CD8-positive, alpha-beta memory T cell (primary cell): ENCODE measurements at regions not wholly inside any gene's neighbourhood (a gene's known extent, or its start where the extent isn't known, plus 50 kb on each side); places are given as distances from the start of the nearest gene placed in this dataset.
A peak's percentile ranks its signal among the peaks of the same experiment; 100 is the strongest.

Experiments used
- CTCF ChIA-PET: fragments of 350-600 bp; sonication (Branson Sonifier 250); formaldehyde crosslinking; loops from one replicate; lab custom pipeline; 2021; ENCODE audit warnings: antibody characterized with exemption; lab: Charles Lee
- POLR2A ChIA-PET: fragments of 350-600 bp; sonication (Branson Sonifier 250); formaldehyde crosslinking; loops from one replicate; lab custom pipeline; 2021; ENCODE audit warnings: antibody characterized with exemption; lab: Charles Lee
- DNase-seq, 5 donors: peaks; one replicate each; pipeline versions ENCODE4 v3.0.0 to v3.0.0-alpha.2; 2020 to 2022; ENCODE audit warnings: mixed read lengths in 1 of 5
- H3K27ac ChIP-seq: one replicate; pipeline ENCODE4 v1.7.0; 2013; ENCODE audit warnings: low read depth, mild to moderate bottlenecking, low read length, moderate library complexity
- H3K27me3 ChIP-seq: 2 replicates; pipeline ENCODE4 v1.7.0; 2013; ENCODE audit warnings: low read length, mild to moderate bottlenecking; ENCODE audit not compliant: insufficient read depth, poor library complexity, severe bottlenecking
- H3K36me3 ChIP-seq: 2 replicates; pipeline ENCODE4 v1.7.0; 2013; ENCODE audit warnings: mild to moderate bottlenecking, low read length, moderate library complexity; ENCODE audit not compliant: insufficient read depth
- H3K4me1 ChIP-seq: 2 replicates; pipeline ENCODE4 v1.7.0; 2013; ENCODE audit warnings: mild to moderate bottlenecking, low read length, moderate library complexity; ENCODE audit not compliant: insufficient read depth
- H3K4me3 ChIP-seq: 2 replicates; pipeline ENCODE4 v1.7.0; 2013; ENCODE audit warnings: mild to moderate bottlenecking, low read length
- H3K9me3 ChIP-seq: 2 replicates; pipeline ENCODE4 v1.7.0; 2013; ENCODE audit warnings: mild to moderate bottlenecking, low read length
- H3K27ac Mint-ChIP-seq, 8 donors: one replicate each; pipeline ENCODE4 v1.8.0; 2020 to 2021; ENCODE audit warnings: mixed read lengths in 8 of 8, mild to moderate bottlenecking in 6 of 8, inconsistent platforms in 3 of 8, moderate library complexity in 3 of 8
- H3K27me3 Mint-ChIP-seq, 2 donors: one replicate each; pipeline ENCODE4 v1.8.0; 2020 to 2021; ENCODE audit warnings: mixed read lengths in 2 of 2, mild to moderate bottlenecking in 1 of 2, moderate library complexity in 1 of 2
- H3K36me3 Mint-ChIP-seq, 3 donors: one replicate each; pipeline ENCODE4 v1.8.0; 2020 to 2021; ENCODE audit warnings: mixed read lengths in 3 of 3, inconsistent platforms in 1 of 3, mild to moderate bottlenecking in 1 of 3
- H3K4me1 Mint-ChIP-seq, 3 donors: one replicate each; pipeline ENCODE4 v1.8.0; 2020 to 2021; ENCODE audit warnings: mixed read lengths in 3 of 3, inconsistent platforms in 1 of 3, mild to moderate bottlenecking in 1 of 3
- H3K4me3 Mint-ChIP-seq, 7 donors: one replicate each; pipeline ENCODE4 v1.8.0; 2020 to 2021; ENCODE audit warnings: mixed read lengths in 7 of 7, mild to moderate bottlenecking in 6 of 7, moderate library complexity in 4 of 7, inconsistent platforms in 2 of 7
- H3K9me3 Mint-ChIP-seq, 5 donors: one replicate each; pipeline ENCODE4 v1.8.0; 2020 to 2022; ENCODE audit warnings: mixed read lengths in 5 of 5, mild to moderate bottlenecking in 3 of 5, moderate library complexity in 2 of 5, inconsistent platforms in 1 of 5

DNA sequence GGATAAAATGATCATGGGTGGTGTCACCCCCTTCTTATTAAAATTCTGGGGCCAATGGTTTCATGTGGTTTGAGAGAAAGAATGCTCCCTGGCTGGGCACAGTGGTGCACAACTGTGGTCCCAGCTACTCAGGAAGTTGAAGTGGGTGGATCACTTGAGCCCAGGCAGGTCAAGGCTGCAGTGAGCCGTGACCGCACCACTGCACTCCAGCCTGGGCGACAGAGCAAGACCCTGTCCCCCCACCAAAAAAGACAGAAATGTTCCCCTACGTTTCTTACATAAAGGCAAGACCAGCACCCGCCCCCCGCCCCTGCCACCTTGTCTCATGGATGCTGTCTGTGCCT, 53.0 kb upstream of the ID2 start:
- Histone ChIP-seq H3K27me3 (no peaks in the 10 kb centered on the region), H3K9me3 (no peaks in the 10 kb centered on the region), H3K36me3 (no peaks in the 10 kb centered on the region), H3K27ac (no peak overlapping the region), H3K4me3 (no peak overlapping the region), H3K4me1 (no peaks in the 10 kb centered on the region)
- Mint-ChIP-seq H3K27me3 (peaks cover 0 to 6% of the 10 kb centered on the region in 2 donors), H3K4me3 (no peak overlapping the region), H3K4me1 (peaks cover 3 to 9% (median 6%) of the 10 kb centered on the region in 3 donors), H3K27ac (peak overlapping the region in 2 of 8 donors; percentile 42 to 82), H3K36me3 (no peaks in the 10 kb centered on the region), H3K9me3 (no peaks in the 10 kb centered on the region)
- CTCF ChIA-PET = no interaction called here
- POLR2A ChIA-PET = no interaction called here
- DNase-seq = no peak

DNA sequence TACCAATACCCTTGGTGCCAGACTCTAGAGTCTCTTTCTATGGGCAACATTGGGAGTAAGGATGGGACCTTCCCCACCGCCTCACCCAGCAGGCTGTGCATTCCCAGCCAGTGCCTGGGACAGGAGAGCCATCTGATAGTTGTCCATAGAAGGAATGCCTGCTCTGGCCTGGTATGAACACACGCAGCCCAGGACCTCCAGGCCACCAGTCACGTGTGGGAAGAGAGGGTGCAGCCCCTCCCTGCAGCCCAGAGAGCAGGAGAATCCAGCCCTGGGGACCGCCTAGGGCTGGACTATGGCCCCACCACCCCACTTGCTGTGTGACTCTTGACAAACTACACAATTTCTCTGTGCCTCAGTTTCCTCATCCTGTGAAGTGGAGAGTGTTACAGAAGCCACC, 52.5 kb upstream of the ID2 start:
- H3K27me3 Mint-ChIP-seq = peaks cover 0 to 8% of the 10 kb centered on the region in 2 donors
- ChIA-PET CTCF (no interaction called here), POLR2A (no interaction called here)
- H3K27me3 ChIP-seq = no peaks in the 10 kb centered on the region
- no peak overlapping the region for H3K4me3 Mint-ChIP-seq
- H3K27ac ChIP-seq = no peak overlapping the region
- no peak overlapping the region for H3K4me3 ChIP-seq
- peaks cover 3 to 9% (median 6%) of the 10 kb centered on the region in 3 donors for H3K4me1 Mint-ChIP-seq
- H3K36me3 Mint-ChIP-seq = no peaks in the 10 kb centered on the region
- no peaks in the 10 kb centered on the region for H3K36me3 ChIP-seq
- peak overlapping the region in 1 of 8 donors; percentile 82 for H3K27ac Mint-ChIP-seq
- peak in 1 of 5 donors; percentile 33 for DNase-seq
- H3K4me1 ChIP-seq = no peaks in the 10 kb centered on the region
- H3K9me3 Mint-ChIP-seq = no peaks in the 10 kb centered on the region
- no peaks in the 10 kb centered on the region for H3K9me3 ChIP-seq

DNA sequence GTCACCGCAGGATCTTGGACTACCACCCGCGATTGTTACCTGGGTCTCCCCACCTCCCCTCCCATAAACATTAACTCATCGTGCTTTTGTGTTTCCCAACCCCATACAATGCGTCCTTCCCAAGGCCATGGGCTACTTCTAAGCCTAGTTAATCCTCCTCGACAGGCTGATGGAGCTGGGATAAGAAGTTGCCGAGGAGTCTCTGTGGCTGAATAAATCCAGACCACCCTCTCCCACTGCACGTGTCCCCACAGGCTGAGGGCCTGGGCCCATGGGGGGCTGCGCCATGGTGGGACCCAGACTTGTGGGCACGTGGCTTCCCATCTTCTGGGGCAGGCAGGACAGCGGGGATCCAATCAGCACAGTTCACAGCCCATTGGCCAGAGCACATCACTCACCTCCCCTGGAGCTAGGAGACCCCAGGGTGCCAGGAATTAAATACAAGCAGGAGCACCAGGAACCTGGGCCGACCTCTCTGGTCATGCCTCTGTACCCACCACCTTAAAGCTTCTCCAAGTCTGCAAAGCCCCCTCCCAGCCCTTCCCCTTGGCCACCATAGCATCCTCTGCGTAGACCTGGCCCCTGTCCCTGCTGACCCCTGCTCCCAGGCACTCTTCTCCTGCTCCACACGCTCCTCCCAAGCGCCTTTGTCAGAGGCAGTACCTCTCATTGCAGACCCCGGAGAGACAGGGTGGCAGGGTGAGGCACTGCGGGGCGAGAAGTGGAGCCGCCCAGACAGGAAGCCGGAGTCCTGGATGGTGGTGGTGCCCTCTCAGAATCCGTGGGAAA, 51.0 kb upstream of the ID2 start:
- CTCF ChIA-PET = no interaction called here
- Mint-ChIP-seq H3K9me3 (no peaks in the 10 kb centered on the region), H3K4me3 (no peak overlapping the region), H3K4me1 (peaks cover 3 to 9% (median 6%) of the 10 kb centered on the region in 3 donors), H3K27me3 (peaks cover 0 to 7% of the 10 kb centered on the region in 2 donors), H3K36me3 (no peaks in the 10 kb centered on the region), H3K27ac (no peak overlapping the region)
- Histone ChIP-seq H3K27me3 (no peaks in the 10 kb centered on the region), H3K9me3 (no peaks in the 10 kb centered on the region), H3K36me3 (no peaks in the 10 kb centered on the region), H3K4me1 (no peaks in the 10 kb centered on the region), H3K4me3 (no peak overlapping the region), H3K27ac (no peak overlapping the region)
- DNase-seq = peak in 1 of 5 donors; percentile 39
- POLR2A ChIA-PET = no interaction called here

DNA sequence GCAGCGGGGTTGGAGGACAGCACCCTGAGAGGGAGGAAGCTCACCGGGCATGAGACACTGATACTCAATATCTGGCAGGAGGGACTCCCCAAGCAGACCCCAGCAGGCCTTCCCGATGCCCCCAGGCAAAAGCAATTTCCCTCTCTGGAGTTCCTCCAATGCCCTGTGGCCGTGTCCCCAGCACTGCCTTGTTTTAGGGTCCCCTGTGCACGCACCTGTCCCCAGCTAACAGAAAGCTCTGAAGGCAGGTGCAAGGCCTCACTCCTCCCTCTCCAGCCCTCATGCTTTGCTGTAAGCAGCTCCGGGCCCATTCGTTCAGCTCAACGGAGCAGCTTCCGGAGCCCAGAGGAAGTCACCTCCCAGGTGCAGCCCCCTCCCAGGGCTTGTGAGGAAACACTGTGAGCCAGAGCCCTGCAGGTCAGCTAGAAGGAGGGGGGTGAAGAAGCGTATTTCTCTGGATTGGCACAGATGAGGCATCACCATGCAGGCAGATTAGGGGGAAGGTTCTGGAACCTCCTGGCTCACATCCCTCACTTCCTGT, 50.3 kb upstream of the ID2 start:
- POLR2A ChIA-PET = no interaction called here
- Histone ChIP-seq H3K4me1 (no peaks in the 10 kb centered on the region), H3K27ac (no peak overlapping the region), H3K36me3 (no peaks in the 10 kb centered on the region), H3K4me3 (no peak overlapping the region), H3K9me3 (no peaks in the 10 kb centered on the region), H3K27me3 (no peaks in the 10 kb centered on the region)
- Mint-ChIP-seq H3K9me3 (no peaks in the 10 kb centered on the region), H3K27me3 (peaks cover 0 to 7% of the 10 kb centered on the region in 2 donors), H3K36me3 (no peaks in the 10 kb centered on the region), H3K4me3 (no peak overlapping the region), H3K27ac (no peak overlapping the region), H3K4me1 (peaks cover 3 to 9% (median 6%) of the 10 kb centered on the region in 3 donors)
- CTCF ChIA-PET = no interaction called here
- DNase-seq = peak in 1 of 5 donors; percentile 31
